Ovary (tissue), 3 donors: ENCODE measurements at regions not wholly inside any gene's neighbourhood (a gene's known extent, or its start where the extent isn't known, plus 50 kb on each side); places are given as distances from the start of the nearest gene placed in this dataset.

ENCODE experiments used
- CTCF ChIP-seq, 3 donors: fragments of 450-650 bp in 2 of 3; fragments of 200-600 bp in 1 of 3; IDR thresholded peaks; one replicate each; pipeline versions ENCODE4 v1.5.1 to v1.8.0; 2016 to 2022; ENCODE audit warnings: antibody characterized with exemption in 3 of 3, mild to moderate bottlenecking in 1 of 3
- EP300 ChIP-seq: sonication (generic); formaldehyde crosslinking; IDR thresholded peaks from one replicate; pipeline ENCODE4 v1.6.1; 2017; ENCODE audit warnings: antibody characterized with exemption
- donor health status: DM: no; HTN: no; CAD: no.

- TF ChIP-seq CTCF (IDR thresholded peaks at IDR 0.05) (no peak), EP300 (no peak)
Observed at GRCh38 chr10:118204292-118204943, 137.7 kb downstream of the FAM204A start.
